ENCODE measurements at regions not wholly inside any gene's neighbourhood (a gene's known extent, or its start where the extent isn't known, plus 50 kb on each side); places are given as distances from the start of the nearest gene placed in this dataset.

GRCh38 chr1:37277366-37277765 lies 197.0 kb upstream of the ZC3H12A start:
- no peaks in the 10 kb centered on the region for H3K36me3 ChIP-seq (replicated peaks; ENCODE audit: insufficient read depth, low read length)
- DNase-seq, result no peak
- TF ChIP-seq EZH2phosphoT487 (IDR thresholded peaks at IDR 0.05; ENCODE audit: low read length) (no peak), EZH2 (optimal IDR thresholded peaks at IDR 0.05; ENCODE audit: low read depth, low read length) (no peak), CTCF (IDR thresholded peaks at IDR 0.05; ENCODE audit: low read length) (no peak)
- no peak overlapping the region for H2AFZ ChIP-seq (ENCODE audit: low read length)
- H3F3A ChIP-seq (ENCODE audit: insufficient read depth, low read length), result no peaks in the 10 kb centered on the region
- H3K9me2 ChIP-seq (replicated peaks; ENCODE audit: insufficient read depth, low read length), result no peaks in the 10 kb centered on the region
- no peaks in the 10 kb centered on the region for H3K79me2 ChIP-seq (ENCODE audit: low read length)
- no peaks in the 10 kb centered on the region for H3K4me1 ChIP-seq (ENCODE audit: low read length)
- no peaks in the 10 kb centered on the region for H4K20me1 ChIP-seq (ENCODE audit: insufficient read depth, low read length)
- H3K27me3 ChIP-seq (replicated peaks; ENCODE audit: insufficient read depth, low read length), result peaks cover 58% of the 10 kb centered on the region; the same call in 1 of the 2 replicates
- no peak overlapping the region for H3K4me2 ChIP-seq (ENCODE audit: low read depth, low read length)
- H3K4me3 ChIP-seq (ENCODE audit: low read length), result no peak overlapping the region
- H3K9me3 ChIP-seq (replicated peaks; ENCODE audit: insufficient read depth, low read length), result no peaks in the 10 kb centered on the region
- no peak overlapping the region for H3K9ac ChIP-seq (ENCODE audit: low read length)
- H3K27ac ChIP-seq (ENCODE audit: low read length), result no peak overlapping the region

GRCh38 chr1:37281354-37281753 lies 193.0 kb upstream of the ZC3H12A start:
- Histone ChIP-seq H3K36me3 (replicated peaks; ENCODE audit: insufficient read depth, low read length) (no peaks in the 10 kb centered on the region), H3K27me3 (replicated peaks; ENCODE audit: insufficient read depth, low read length) (peaks cover 67% of the 10 kb centered on the region), H3K9me2 (replicated peaks; ENCODE audit: insufficient read depth, low read length) (no peaks in the 10 kb centered on the region), H3K4me1 (ENCODE audit: low read length) (no peaks in the 10 kb centered on the region), H2AFZ (ENCODE audit: low read length) (no peak overlapping the region), H3K4me2 (ENCODE audit: low read depth, low read length) (no peak overlapping the region), H3K27ac (ENCODE audit: low read length) (no peak overlapping the region), H3K4me3 (ENCODE audit: low read length) (no peak overlapping the region), H3K79me2 (ENCODE audit: low read length) (no peaks in the 10 kb centered on the region), H4K20me1 (ENCODE audit: insufficient read depth, low read length) (no peaks in the 10 kb centered on the region), H3F3A (ENCODE audit: insufficient read depth, low read length) (no peaks in the 10 kb centered on the region), H3K9ac (ENCODE audit: low read length) (no peak overlapping the region), H3K9me3 (replicated peaks; ENCODE audit: insufficient read depth, low read length) (no peaks in the 10 kb centered on the region)
- DNase-seq, result no peak
- TF ChIP-seq EZH2phosphoT487 (IDR thresholded peaks at IDR 0.05; ENCODE audit: low read length) (no peak), EZH2 (optimal IDR thresholded peaks at IDR 0.05; ENCODE audit: low read depth, low read length) (no peak), CTCF (IDR thresholded peaks at IDR 0.05; ENCODE audit: low read length) (no peak)

GRCh38 chr1:37282764-37283163 lies 191.6 kb upstream of the ZC3H12A start:
- DNase-seq, result no peak
- Histone ChIP-seq H4K20me1 (ENCODE audit: insufficient read depth, low read length) (no peaks in the 10 kb centered on the region), H3K4me2 (ENCODE audit: low read depth, low read length) (no peak overlapping the region), H2AFZ (ENCODE audit: low read length) (no peak overlapping the region), H3K27ac (ENCODE audit: low read length) (no peak overlapping the region), H3K9me2 (replicated peaks; ENCODE audit: insufficient read depth, low read length) (no peaks in the 10 kb centered on the region), H3K79me2 (ENCODE audit: low read length) (no peaks in the 10 kb centered on the region), H3K4me3 (ENCODE audit: low read length) (no peak overlapping the region), H3K9me3 (replicated peaks; ENCODE audit: insufficient read depth, low read length) (no peaks in the 10 kb centered on the region), H3K36me3 (replicated peaks; ENCODE audit: insufficient read depth, low read length) (no peaks in the 10 kb centered on the region), H3F3A (ENCODE audit: insufficient read depth, low read length) (no peaks in the 10 kb centered on the region), H3K27me3 (replicated peaks; ENCODE audit: insufficient read depth, low read length) (peaks cover 56% of the 10 kb centered on the region), H3K4me1 (ENCODE audit: low read length) (no peaks in the 10 kb centered on the region), H3K9ac (ENCODE audit: low read length) (no peak overlapping the region)
- TF ChIP-seq EZH2 (optimal IDR thresholded peaks at IDR 0.05; ENCODE audit: low read depth, low read length) (no peak), CTCF (IDR thresholded peaks at IDR 0.05; ENCODE audit: low read length) (no peak), EZH2phosphoT487 (IDR thresholded peaks at IDR 0.05; ENCODE audit: low read length) (no peak)

Measured in MM.1S (cell line).